Neural progenitor cell (in vitro differentiated cells): ENCODE measurements at regions not wholly inside any gene's neighbourhood (a gene's known extent, or its start where the extent isn't known, plus 50 kb on each side); places are given as distances from the start of the nearest gene placed in this dataset.

ENCODE experiments used
- DNase-seq: peaks from one replicate; pipeline ENCODE4 v3.0.0-alpha.2; 2016; ENCODE audit warnings: low spot score
- H2AFZ ChIP-seq: fragments of 200-600 bp; sonication (generic); replicated peaks from 2 replicates; pipeline ENCODE4 v1.6.1; 2016; ENCODE audit warnings: antibody characterized with exemption
- H3F3A ChIP-seq: fragments of 200-600 bp; sonication (generic); 2 replicates; pipeline ENCODE4 v1.6.1; 2016; ENCODE audit warnings: antibody characterized with exemption, low read depth
- H3K27ac ChIP-seq: fragments of 200-600 bp; sonication (generic); 2 replicates; pipeline ENCODE4 v1.5.1; 2016; ENCODE audit warnings: mild to moderate bottlenecking
- H3K27me3 ChIP-seq: fragments of 200-600 bp; sonication (generic); 2 replicates; pipeline ENCODE4 v1.6.1; 2016; ENCODE audit warnings: mild to moderate bottlenecking, moderate library complexity
- H3K36me3 ChIP-seq: fragments of 200-600 bp; sonication (generic); 2 replicates; pipeline ENCODE4 v1.5.1; 2016
- H3K4me1 ChIP-seq: fragments of 200-600 bp; sonication (generic); 2 replicates; pipeline ENCODE4 v1.6.1; 2016; ENCODE audit warnings: mixed run types
- H3K4me2 ChIP-seq: fragments of 200-600 bp; sonication (generic); 2 replicates; pipeline ENCODE4 v1.6.1; 2016
- H3K4me3 ChIP-seq: fragments of 200-600 bp; sonication (generic); 2 replicates; pipeline ENCODE4 v1.5.1; 2016
- H3K79me2 ChIP-seq: fragments of 200-600 bp; sonication (generic); 2 replicates; pipeline ENCODE4 v1.6.1; 2016; ENCODE audit warnings: low read depth
- H3K9ac ChIP-seq: fragments of 200-600 bp; sonication (generic); 2 replicates; pipeline ENCODE4 v1.6.1; 2016
- H3K9me3 ChIP-seq: fragments of 200-600 bp; sonication (generic); 2 replicates; pipeline ENCODE4 v1.5.1; 2016; ENCODE audit warnings: low read depth
- H4K20me1 ChIP-seq: fragments of 200-600 bp; sonication (generic); 2 replicates; pipeline ENCODE4 v1.6.1; 2016; ENCODE audit warnings: low read depth
- H3K27ac Mint-ChIP-seq: 3 replicates; pipeline ENCODE4 v1.8.0; 2021; ENCODE audit warnings: mixed read lengths
- H3K27me3 Mint-ChIP-seq: 2 replicates; pipeline ENCODE4 v1.8.0; 2022; ENCODE audit warnings: low read depth, mild to moderate bottlenecking, inconsistent platforms, moderate library complexity, mixed read lengths; ENCODE audit not compliant: insufficient read depth
- H3K36me3 Mint-ChIP-seq: 3 replicates; pipeline ENCODE4 v1.8.0; 2021; ENCODE audit warnings: mixed read lengths
- H3K4me1 Mint-ChIP-seq: 3 replicates; pipeline ENCODE4 v1.8.0; 2021; ENCODE audit warnings: mixed read lengths
- H3K4me3 Mint-ChIP-seq: 3 replicates; pipeline ENCODE4 v1.8.0; 2021; ENCODE audit warnings: mild to moderate bottlenecking, moderate library complexity, mixed read lengths
- H3K9me3 Mint-ChIP-seq: 3 replicates; pipeline ENCODE4 v1.8.0; 2020; ENCODE audit warnings: mixed read lengths
- EZH2 ChIP-seq: fragments of 200-600 bp; sonication (generic); IDR thresholded peaks from 2 replicates; pipeline ENCODE4 v1.6.1; 2017; ENCODE audit warnings: antibody characterized with exemption, mild to moderate bottlenecking, moderate library complexity
- EZH2phosphoT487 ChIP-seq: fragments of 200-600 bp; sonication (generic); IDR thresholded peaks from 2 replicates; pipeline ENCODE4 v1.6.1; 2017; ENCODE audit warnings: antibody characterized with exemption
- TF ChIP-seq, protein P1 (sequence below): fragments of 200-600 bp; sonication (generic); IDR thresholded peaks from 2 replicates; pipeline ENCODE4 v1.5.1; 2017; ENCODE audit warnings: antibody characterized with exemption, mild to moderate bottlenecking

DNA sequence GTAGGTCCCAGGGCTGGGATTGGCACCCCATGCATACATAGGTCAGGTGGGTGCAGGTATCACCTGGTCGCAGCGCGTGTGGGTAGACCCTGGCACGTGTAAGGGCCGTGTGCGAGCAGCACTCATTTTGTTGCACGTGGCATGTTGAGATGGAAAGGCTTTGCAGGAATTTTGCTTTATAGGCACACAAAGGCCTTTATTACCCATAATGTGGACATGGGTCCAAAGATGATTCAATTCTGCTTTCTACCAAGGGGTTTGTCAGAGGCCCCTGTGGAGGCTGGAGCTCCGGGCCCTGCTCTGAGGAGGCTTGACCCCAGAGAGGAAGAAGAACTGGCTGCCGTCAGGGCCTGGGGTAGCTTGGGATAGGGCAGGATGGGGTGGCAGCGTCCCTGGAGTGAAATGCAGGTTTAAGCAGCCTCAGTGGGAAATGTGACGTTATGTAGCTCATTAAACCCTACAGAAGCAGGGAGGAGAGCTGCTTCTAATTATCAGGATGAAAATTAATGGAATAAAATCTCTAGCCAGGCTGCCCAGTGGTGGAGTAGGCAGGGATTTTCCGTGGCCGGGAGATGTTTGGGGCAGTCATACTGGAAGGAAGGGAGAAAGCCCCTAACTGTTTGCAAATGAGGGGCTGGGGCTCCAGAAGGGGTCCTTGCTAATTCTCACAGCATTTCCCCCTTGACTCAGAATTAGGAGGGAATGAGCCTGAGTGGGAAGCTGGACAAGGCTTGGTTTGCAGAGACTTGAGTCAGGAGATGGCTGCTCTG is 103.3 kb upstream of the PITX1 start:
- no peaks in the 10 kb centered on the region for H3K27me3 Mint-ChIP-seq
- no peaks in the 10 kb centered on the region for H3K9me3 Mint-ChIP-seq
- H3K4me3 ChIP-seq, result no peak overlapping the region
- no peak for TF ChIP-seq EZH2
- TF ChIP-seq, protein P1, sequence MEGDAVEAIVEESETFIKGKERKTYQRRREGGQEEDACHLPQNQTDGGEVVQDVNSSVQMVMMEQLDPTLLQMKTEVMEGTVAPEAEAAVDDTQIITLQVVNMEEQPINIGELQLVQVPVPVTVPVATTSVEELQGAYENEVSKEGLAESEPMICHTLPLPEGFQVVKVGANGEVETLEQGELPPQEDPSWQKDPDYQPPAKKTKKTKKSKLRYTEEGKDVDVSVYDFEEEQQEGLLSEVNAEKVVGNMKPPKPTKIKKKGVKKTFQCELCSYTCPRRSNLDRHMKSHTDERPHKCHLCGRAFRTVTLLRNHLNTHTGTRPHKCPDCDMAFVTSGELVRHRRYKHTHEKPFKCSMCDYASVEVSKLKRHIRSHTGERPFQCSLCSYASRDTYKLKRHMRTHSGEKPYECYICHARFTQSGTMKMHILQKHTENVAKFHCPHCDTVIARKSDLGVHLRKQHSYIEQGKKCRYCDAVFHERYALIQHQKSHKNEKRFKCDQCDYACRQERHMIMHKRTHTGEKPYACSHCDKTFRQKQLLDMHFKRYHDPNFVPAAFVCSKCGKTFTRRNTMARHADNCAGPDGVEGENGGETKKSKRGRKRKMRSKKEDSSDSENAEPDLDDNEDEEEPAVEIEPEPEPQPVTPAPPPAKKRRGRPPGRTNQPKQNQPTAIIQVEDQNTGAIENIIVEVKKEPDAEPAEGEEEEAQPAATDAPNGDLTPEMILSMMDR, result no peak
- TF ChIP-seq EZH2phosphoT487, result no peak
- no peaks in the 10 kb centered on the region for H3K36me3 Mint-ChIP-seq
- H3K9me3 ChIP-seq, result no peaks in the 10 kb centered on the region
- no peak overlapping the region for H3K4me2 ChIP-seq
- no peaks in the 10 kb centered on the region for H4K20me1 ChIP-seq
- H3K36me3 ChIP-seq, result no peaks in the 10 kb centered on the region
- no peak overlapping the region for H3K27ac Mint-ChIP-seq
- H3K79me2 ChIP-seq, result no peaks in the 10 kb centered on the region
- H3K4me1 ChIP-seq, result peaks cover 2% of the 10 kb centered on the region
- H3K27me3 ChIP-seq, result peaks cover 5% of the 10 kb centered on the region
- H2AFZ ChIP-seq, result no peak overlapping the region
- no peaks in the 10 kb centered on the region for H3F3A ChIP-seq
- no peak overlapping the region for H3K4me3 Mint-ChIP-seq
- DNase-seq, result no peak
- no peak overlapping the region for H3K27ac ChIP-seq
- no peak overlapping the region for H3K9ac ChIP-seq
- H3K4me1 Mint-ChIP-seq, result no peaks in the 10 kb centered on the region

DNA sequence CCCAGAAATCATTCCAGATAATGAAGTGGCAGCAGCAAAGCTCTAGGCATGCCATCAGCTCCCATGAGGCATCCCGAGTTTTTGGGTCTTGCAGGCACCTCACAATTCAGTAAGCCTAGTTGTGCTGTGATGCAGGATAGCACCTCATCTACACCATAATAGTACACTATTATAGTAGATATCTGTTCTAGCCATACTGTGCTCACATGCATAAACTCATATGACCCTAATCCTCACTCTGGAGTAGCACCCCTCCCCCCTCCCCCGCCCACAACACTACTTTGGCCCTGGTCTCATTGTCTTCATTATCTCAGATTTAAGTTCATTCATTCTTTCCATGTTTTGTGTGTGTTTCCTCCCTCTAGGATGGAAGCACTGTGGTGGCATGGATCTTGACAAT is 102.5 kb upstream of the PITX1 start:
- no peak overlapping the region for H3K4me3 Mint-ChIP-seq
- no peak overlapping the region for H3K27ac Mint-ChIP-seq
- peaks cover 8% of the 10 kb centered on the region for H3K4me1 ChIP-seq
- H3K4me1 Mint-ChIP-seq, result no peaks in the 10 kb centered on the region
- H3K79me2 ChIP-seq, result no peaks in the 10 kb centered on the region
- TF ChIP-seq EZH2phosphoT487 (no peak), EZH2 (no peak)
- TF ChIP-seq, protein P1, result no peak
- H3K27me3 ChIP-seq, result peaks cover 5% of the 10 kb centered on the region
- H3F3A ChIP-seq, result no peaks in the 10 kb centered on the region
- no peaks in the 10 kb centered on the region for H3K36me3 ChIP-seq
- H3K4me3 ChIP-seq, result no peak overlapping the region
- H3K36me3 Mint-ChIP-seq, result no peaks in the 10 kb centered on the region
- no peaks in the 10 kb centered on the region for H4K20me1 ChIP-seq
- H3K27me3 Mint-ChIP-seq, result no peaks in the 10 kb centered on the region
- H3K9ac ChIP-seq, result no peak overlapping the region
- no peaks in the 10 kb centered on the region for H3K9me3 ChIP-seq
- H2AFZ ChIP-seq, result no peak overlapping the region
- no peaks in the 10 kb centered on the region for H3K9me3 Mint-ChIP-seq
- no peak for DNase-seq
- H3K27ac ChIP-seq, result no peak overlapping the region
- no peak overlapping the region for H3K4me2 ChIP-seq

DNA sequence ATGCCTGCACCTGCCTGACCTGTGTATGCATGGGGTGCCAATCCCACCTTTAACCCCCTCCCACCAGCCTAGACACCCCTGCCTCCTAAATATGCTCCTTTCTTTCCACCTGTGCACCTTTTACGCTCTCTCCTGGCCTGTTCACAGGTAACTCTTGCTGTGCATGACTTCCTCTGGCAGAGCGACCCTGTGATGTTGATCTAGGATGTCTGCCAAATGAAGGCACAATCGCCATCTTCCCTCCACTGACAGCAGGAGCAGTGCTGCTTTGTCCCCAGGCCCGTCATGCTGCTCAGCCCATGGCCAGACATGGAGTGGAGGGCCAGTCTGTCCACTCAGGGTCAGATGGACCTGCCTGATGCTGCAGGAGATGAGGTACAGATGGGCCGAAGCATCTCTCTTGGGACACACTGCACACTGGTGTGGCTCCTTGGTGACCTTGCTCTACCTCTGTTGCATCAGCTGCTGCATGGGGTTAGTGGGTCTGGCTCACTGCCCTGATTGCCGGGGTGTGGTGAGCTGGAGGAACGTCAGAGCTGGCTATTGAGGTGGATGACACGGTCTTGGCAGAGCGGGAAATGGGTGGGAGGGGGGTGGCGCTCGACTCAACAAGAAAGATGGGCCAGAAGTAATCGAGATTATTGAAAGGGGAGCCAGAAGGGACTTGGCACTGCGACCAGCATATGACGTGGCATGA is 101.7 kb upstream of the PITX1 start:
- Histone ChIP-seq H3K27me3 (peaks cover 5% of the 10 kb centered on the region), H3K36me3 (no peaks in the 10 kb centered on the region), H3K9me3 (no peaks in the 10 kb centered on the region), H3K4me1 (peaks cover 8% of the 10 kb centered on the region), H3K4me2 (no peak overlapping the region), H4K20me1 (no peaks in the 10 kb centered on the region), H3K79me2 (no peaks in the 10 kb centered on the region), H3K9ac (no peak overlapping the region), H3F3A (no peaks in the 10 kb centered on the region), H2AFZ (no peak overlapping the region), H3K4me3 (no peak overlapping the region), H3K27ac (no peak overlapping the region)
- no peaks in the 10 kb centered on the region for H3K9me3 Mint-ChIP-seq
- no peak overlapping the region for H3K4me3 Mint-ChIP-seq
- DNase-seq, result no peak
- H3K36me3 Mint-ChIP-seq, result no peaks in the 10 kb centered on the region
- TF ChIP-seq EZH2phosphoT487 (no peak), EZH2 (no peak)
- TF ChIP-seq, protein P1, result no peak
- no peak overlapping the region for H3K27ac Mint-ChIP-seq
- H3K4me1 Mint-ChIP-seq, result no peaks in the 10 kb centered on the region
- H3K27me3 Mint-ChIP-seq, result no peaks in the 10 kb centered on the region
